Lung (tissue), 11 donors: ENCODE measurements at regions not wholly inside any gene's neighbourhood (a gene's known extent, or its start where the extent isn't known, plus 50 kb on each side); places are given as distances from the start of the nearest gene placed in this dataset.
A peak's percentile ranks its signal among the peaks of the same experiment; 100 is the strongest.

Experiments used
- ATAC-seq: fragments of 200-7000 bp; cut with Tn5 transposase; one replicate; pipeline ENCODE4 v1.9.1; 2020; ENCODE audit warnings: moderate number of reproducible peaks; ENCODE audit not compliant: insufficient read depth, low FRiP score
- DNase-seq, 3 donors: peaks; one replicate each; pipeline ENCODE4 v3.0.0-alpha.2; 2013 to 2017
- H3K27ac ChIP-seq, 2 donors: one replicate each; pipeline ENCODE4 v1.5.1; 2013; ENCODE audit warnings: mild to moderate bottlenecking in 2 of 2, moderate library complexity in 2 of 2, control low read depth in 1 of 2, inconsistent platforms in 1 of 2, low read depth in 1 of 2, low read length in 1 of 2
- H3K27me3 ChIP-seq, 3 donors: one replicate each; pipeline ENCODE4 v1.5.1; 2013; ENCODE audit warnings: low read length in 2 of 3; ENCODE audit not compliant: control insufficient read depth in 3 of 3, insufficient read depth in 3 of 3
- H3K36me3 ChIP-seq, 4 donors: one replicate each; pipeline ENCODE4 v1.5.1; 2013; ENCODE audit warnings: low read length in 4 of 4, mild to moderate bottlenecking in 1 of 4, moderate library complexity in 1 of 4; ENCODE audit not compliant: control insufficient read depth in 4 of 4, insufficient read depth in 4 of 4
- H3K4me1 ChIP-seq, 5 donors: one replicate each; pipeline ENCODE4 v1.5.1; 2013; ENCODE audit warnings: low read length in 5 of 5, mild to moderate bottlenecking in 2 of 5, moderate library complexity in 1 of 5; ENCODE audit not compliant: control insufficient read depth in 5 of 5, insufficient read depth in 5 of 5
- H3K4me3 ChIP-seq: one replicate; pipeline ENCODE4 v1.5.1; 2013; ENCODE audit warnings: mild to moderate bottlenecking, control low read depth, moderate library complexity
- H3K9ac ChIP-seq, 2 donors: one replicate each; pipeline ENCODE4 v1.5.1; 2013; ENCODE audit warnings: low read length in 2 of 2, control low read depth in 1 of 2; ENCODE audit not compliant: insufficient read depth in 1 of 2
- H3K9me3 ChIP-seq, 4 donors: one replicate each; pipeline ENCODE4 v1.5.1; 2013; ENCODE audit warnings: low read length in 3 of 4, mild to moderate bottlenecking in 1 of 4, moderate library complexity in 1 of 4; ENCODE audit not compliant: control insufficient read depth in 4 of 4, insufficient read depth in 3 of 4
- CTCF ChIP-seq: IDR thresholded peaks from 2 replicates; pipeline ENCODE4 v1.5.1; 2012; ENCODE audit warnings: mild to moderate bottlenecking; ENCODE audit errors: control extremely low read depth, extremely low read depth
- WGBS, 2 donors: extraction: QIAGEN DNeasy Blood & Tissue Kit; methylation state at CpG; one replicate each; pipeline ENCODE4 v1.1.7; 2013; 5-methylcytosine and 5-hydroxymethylcytosine counted together
- donor health status: control.
- donor health status: control.
- donor health status: Bipolar disorder and iron deficiency.
- donor health status: healthy.
- donor health status: DM: yes; HTN: yes; CAD: no.

DNA sequence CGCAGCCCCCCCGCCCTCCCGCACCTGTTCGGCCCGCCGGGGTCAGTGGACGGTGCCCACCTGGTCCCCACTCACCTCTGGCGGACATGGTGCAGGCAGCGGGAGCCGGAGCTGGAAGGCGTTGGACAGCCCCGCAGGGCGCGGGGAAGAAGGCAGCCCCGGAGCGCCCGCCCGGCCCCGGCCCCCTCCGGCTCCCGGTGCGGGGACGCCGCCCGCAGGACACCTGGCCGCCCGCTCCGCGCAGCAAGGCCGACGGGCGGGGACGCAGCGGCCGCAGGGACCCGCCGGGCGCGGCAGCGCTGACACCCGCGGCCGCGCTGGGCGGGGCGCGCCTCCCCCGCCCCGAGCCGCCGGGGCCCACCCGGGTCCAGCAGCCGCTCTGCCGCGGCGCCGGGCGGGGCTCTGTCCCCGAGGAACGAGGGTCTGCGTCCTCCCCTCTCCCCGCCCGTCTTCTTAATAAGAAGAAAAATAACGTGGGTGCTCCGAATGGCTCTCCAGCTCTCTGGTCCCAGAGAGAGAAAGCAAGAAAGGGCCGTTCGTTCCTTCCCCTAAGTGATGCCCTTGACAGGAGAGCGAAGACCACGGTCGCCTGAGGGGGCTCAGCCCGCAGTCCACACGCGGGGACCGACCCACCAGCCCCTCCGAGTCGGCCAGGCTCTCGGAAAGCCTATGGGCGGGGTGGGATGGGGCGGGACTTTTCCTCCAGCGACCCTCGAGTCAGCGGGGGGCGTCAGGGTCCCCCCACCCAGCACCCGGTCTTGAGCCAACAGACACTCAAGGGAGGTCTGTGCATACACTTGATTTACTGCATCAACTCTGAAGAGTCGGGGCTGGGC, 53.4 kb upstream of the FHIP2A start:
- no peak for TF ChIP-seq CTCF
- Histone ChIP-seq H3K4me1 (peaks cover 0 to 13% (median 0%) of the 10 kb centered on the region in 5 donors), H3K9ac (no peak overlapping the region), H3K36me3 (no peaks in the 10 kb centered on the region), H3K27ac (peak overlapping the region in 1 of 2 donors; percentile 80), H3K4me3 (peak overlapping the region; percentile 54), H3K27me3 (no peaks in the 10 kb centered on the region), H3K9me3 (no peaks in the 10 kb centered on the region)
- ATAC-seq (peak; percentile 22), DNase-seq (peak; percentile 22 to 40 (median 28))
- WGBS, 2 donors = 3% methylated on average over 42 to 85 of the region's 85 CpGs

- H3K27me3 ChIP-seq = no peaks in the 10 kb centered on the region
- H3K4me1 ChIP-seq = peaks cover 0 to 13% (median 0%) of the 10 kb centered on the region in 5 donors
- no peak for TF ChIP-seq CTCF
- ATAC-seq (no peak), DNase-seq (no peak)
- no peaks in the 10 kb centered on the region for H3K36me3 ChIP-seq
- no peak overlapping the region for H3K4me3 ChIP-seq
- no peak overlapping the region for H3K27ac ChIP-seq
- no peak overlapping the region for H3K9ac ChIP-seq
- no peaks in the 10 kb centered on the region for H3K9me3 ChIP-seq
Observed at GRCh38 chr10:114770009-114770408, 51.6 kb upstream of the FHIP2A start.

DNA sequence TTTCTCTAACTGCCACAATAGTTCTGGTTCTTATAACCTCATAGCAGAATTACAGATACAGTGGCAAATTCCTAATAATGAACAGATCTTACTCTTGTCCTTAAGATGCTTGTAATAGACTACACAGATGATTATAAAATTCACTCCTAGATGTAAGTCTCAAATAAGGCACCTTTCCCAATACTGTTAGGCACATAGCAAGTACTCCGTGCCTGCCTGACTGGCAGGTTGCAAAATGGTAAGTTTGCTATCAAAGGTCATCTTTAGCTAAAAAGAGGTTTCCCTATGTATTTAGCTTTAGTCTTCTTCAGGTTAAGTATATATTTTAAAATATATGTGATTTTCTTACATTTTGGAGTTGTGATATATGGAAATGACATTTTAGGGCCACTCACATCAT, 50.4 kb upstream of the FHIP2A start:
- no peak for DNase-seq
- no peak for TF ChIP-seq CTCF
- ATAC-seq = no peak
- Histone ChIP-seq H3K9me3 (no peaks in the 10 kb centered on the region), H3K4me1 (peaks cover 0 to 13% (median 0%) of the 10 kb centered on the region in 5 donors), H3K27ac (no peak overlapping the region), H3K27me3 (no peaks in the 10 kb centered on the region), H3K4me3 (no peak overlapping the region), H3K9ac (no peak overlapping the region), H3K36me3 (no peaks in the 10 kb centered on the region)
- 100% methylated on average over 1 of the region's 1 CpG for WGBS, 2 donors

DNA sequence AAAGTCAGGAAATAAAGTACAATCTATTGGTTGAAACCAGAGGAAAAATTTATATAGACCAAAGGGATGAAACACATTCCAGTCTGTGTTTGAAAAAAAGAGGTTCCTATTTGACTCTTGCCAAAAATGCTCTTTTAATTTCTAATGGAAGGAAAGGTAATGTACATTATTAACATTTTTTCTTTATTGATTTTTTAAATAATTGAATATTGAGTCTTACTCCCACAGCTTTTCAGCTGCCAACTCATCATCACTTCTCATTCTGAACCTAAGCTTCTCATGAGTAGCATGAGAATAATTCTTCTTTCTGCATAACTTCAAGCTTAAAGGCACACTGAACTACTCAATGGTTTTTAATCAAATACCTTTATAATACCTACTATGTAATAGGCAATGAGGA, 49.8 kb upstream of the FHIP2A start:
- no peak for ATAC-seq
- Histone ChIP-seq H3K4me1 (peaks cover 0 to 10% (median 0%) of the 10 kb centered on the region in 5 donors), H3K9ac (no peak overlapping the region), H3K27ac (no peak overlapping the region), H3K4me3 (no peak overlapping the region), H3K27me3 (no peaks in the 10 kb centered on the region), H3K9me3 (no peaks in the 10 kb centered on the region), H3K36me3 (no peaks in the 10 kb centered on the region)
- TF ChIP-seq CTCF = no peak
- DNase-seq = no peak
